ENCODE measurements at regions not wholly inside any gene's neighbourhood (a gene's known extent, or its start where the extent isn't known, plus 50 kb on each side); places are given as distances from the start of the nearest gene placed in this dataset.

- peak; percentile 87 for DNase-seq
- no peak overlapping the region for H2BK12ac ChIP-seq (ENCODE audit: low read length in 2 of 2)
- no peaks in the 10 kb centered on the region for H3K27me3 ChIP-seq (ENCODE audit: control insufficient read depth in 1 of 2, insufficient read depth in 1 of 2, low read length in 2 of 2)
- H2BK120ac ChIP-seq (ENCODE audit: low read depth, low read length), result no peak overlapping the region
- H2BK15ac ChIP-seq (ENCODE audit: low read depth, poor library complexity, severe bottlenecking), result no peak overlapping the region
- no peaks in the 10 kb centered on the region for H3K9me3 ChIP-seq (ENCODE audit: control insufficient read depth, low read length)
- H3K23ac ChIP-seq (ENCODE audit: low read length in 2 of 2), result no peak overlapping the region
- no peaks in the 10 kb centered on the region for H3K4me1 ChIP-seq (ENCODE audit: control insufficient read depth, insufficient read depth, low read depth, low read length)
- no peak overlapping the region for H3K9ac ChIP-seq (ENCODE audit: low read length)
- no peak overlapping the region for H4K91ac ChIP-seq (ENCODE audit: low read length)
- no peak overlapping the region for H3K14ac ChIP-seq (ENCODE audit: low read length in 2 of 2)
- no peak overlapping the region for H2BK5ac ChIP-seq (ENCODE audit: low read depth, low read length, poor library complexity, severe bottlenecking)
- no peak overlapping the region for H3K4me3 ChIP-seq (ENCODE audit: insufficient read depth in 1 of 2, low read depth in 1 of 2, low read length in 2 of 2)
- H3K18ac ChIP-seq (ENCODE audit: low read depth in 1 of 2, low read length in 2 of 2), result no peak overlapping the region
- no peak overlapping the region for H4K8ac ChIP-seq (ENCODE audit: low read length)
- H3K36me3 ChIP-seq (ENCODE audit: control insufficient read depth in 1 of 2, insufficient read depth in 2 of 2, low read depth in 1 of 2, low read length in 2 of 2), result no peaks in the 10 kb centered on the region
- no peaks in the 10 kb centered on the region for H3K79me1 ChIP-seq (replicated peaks; ENCODE audit: low read length, poor library complexity, severe bottlenecking)
- H3K27ac ChIP-seq (ENCODE audit: low read length, poor library complexity, severe bottlenecking), result peak overlapping the region; percentile 2
- no peak overlapping the region for H3K4me2 ChIP-seq (ENCODE audit: low read length, poor library complexity, severe bottlenecking)
- no peak overlapping the region for H2AK5ac ChIP-seq (ENCODE audit: low read length, severe bottlenecking)
- no peak overlapping the region for H3K4ac ChIP-seq (ENCODE audit: low read depth in 1 of 2, low read length in 2 of 2)
- no peak overlapping the region for H2AFZ ChIP-seq (ENCODE audit: low read depth, low read length)
- 0% methylated on average over 3 of the region's 4 CpGs for WGBS
Observed at GRCh38 chr12:60266381-60266852, 670.6 kb downstream of the SLC16A7 start.

- no peaks in the 10 kb centered on the region for H3K79me1 ChIP-seq (replicated peaks; ENCODE audit: low read length, poor library complexity, severe bottlenecking)
- no peaks in the 10 kb centered on the region for H3K36me3 ChIP-seq (ENCODE audit: control insufficient read depth in 1 of 2, insufficient read depth in 2 of 2, low read depth in 1 of 2, low read length in 2 of 2)
- peak overlapping the region in 1 of 2 experiments; percentile 84 for H2BK12ac ChIP-seq (ENCODE audit: low read length in 2 of 2)
- H4K91ac ChIP-seq (ENCODE audit: low read length), result peak overlapping the region; percentile 15
- no peaks in the 10 kb centered on the region for H3K4me1 ChIP-seq (ENCODE audit: control insufficient read depth, insufficient read depth, low read depth, low read length)
- H2AK5ac ChIP-seq (ENCODE audit: low read length, severe bottlenecking), result no peak overlapping the region
- no peak for DNase-seq
- H3K9me3 ChIP-seq (ENCODE audit: control insufficient read depth, low read length), result no peaks in the 10 kb centered on the region
- H3K4ac ChIP-seq (ENCODE audit: low read depth in 1 of 2, low read length in 2 of 2), result no peak overlapping the region
- peak overlapping the region; percentile 52 for H2BK15ac ChIP-seq (ENCODE audit: low read depth, poor library complexity, severe bottlenecking)
- no peaks in the 10 kb centered on the region for H3K27me3 ChIP-seq (ENCODE audit: control insufficient read depth in 1 of 2, insufficient read depth in 1 of 2, low read length in 2 of 2)
- H2BK120ac ChIP-seq (ENCODE audit: low read depth, low read length), result no peak overlapping the region
- no peak overlapping the region for H2AFZ ChIP-seq (ENCODE audit: low read depth, low read length)
- no peak overlapping the region for H3K27ac ChIP-seq (ENCODE audit: low read length, poor library complexity, severe bottlenecking)
- no peak overlapping the region for H2BK5ac ChIP-seq (ENCODE audit: low read depth, low read length, poor library complexity, severe bottlenecking)
- no peak overlapping the region for H4K8ac ChIP-seq (ENCODE audit: low read length)
- no peak overlapping the region for H3K23ac ChIP-seq (ENCODE audit: low read length in 2 of 2)
- no peak overlapping the region for H3K9ac ChIP-seq (ENCODE audit: low read length)
- peak overlapping the region in 1 of 2 experiments; percentile 70 for H3K18ac ChIP-seq (ENCODE audit: low read depth in 1 of 2, low read length in 2 of 2)
- H3K4me2 ChIP-seq (ENCODE audit: low read length, poor library complexity, severe bottlenecking), result no peak overlapping the region
- no peak overlapping the region for H3K4me3 ChIP-seq (ENCODE audit: insufficient read depth in 1 of 2, low read depth in 1 of 2, low read length in 2 of 2)
- 98% methylated on average over 59 of the region's 66 CpGs for WGBS
- H3K14ac ChIP-seq (ENCODE audit: low read length in 2 of 2), result no peak overlapping the region
Observed at GRCh38 chr12:60269611-60270269, 673.9 kb downstream of the SLC16A7 start.

- H2AK5ac ChIP-seq (ENCODE audit: low read length, severe bottlenecking), result no peak overlapping the region
- no peaks in the 10 kb centered on the region for H3K36me3 ChIP-seq (ENCODE audit: control insufficient read depth in 1 of 2, insufficient read depth in 2 of 2, low read depth in 1 of 2, low read length in 2 of 2)
- no peak overlapping the region for H2BK12ac ChIP-seq (ENCODE audit: low read length in 2 of 2)
- no peaks in the 10 kb centered on the region for H3K79me1 ChIP-seq (replicated peaks; ENCODE audit: low read length, poor library complexity, severe bottlenecking)
- 98% methylated on average over 9 of the region's 9 CpGs for WGBS
- no peak overlapping the region for H2BK15ac ChIP-seq (ENCODE audit: low read depth, poor library complexity, severe bottlenecking)
- no peak overlapping the region for H2BK120ac ChIP-seq (ENCODE audit: low read depth, low read length)
- no peak overlapping the region for H3K9ac ChIP-seq (ENCODE audit: low read length)
- no peak overlapping the region for H3K23ac ChIP-seq (ENCODE audit: low read length in 2 of 2)
- no peak overlapping the region for H4K91ac ChIP-seq (ENCODE audit: low read length)
- no peak overlapping the region for H4K8ac ChIP-seq (ENCODE audit: low read length)
- H2AFZ ChIP-seq (ENCODE audit: low read depth, low read length), result no peak overlapping the region
- H3K27ac ChIP-seq (ENCODE audit: low read length, poor library complexity, severe bottlenecking), result no peak overlapping the region
- no peak overlapping the region for H2BK5ac ChIP-seq (ENCODE audit: low read depth, low read length, poor library complexity, severe bottlenecking)
- H3K4me2 ChIP-seq (ENCODE audit: low read length, poor library complexity, severe bottlenecking), result no peak overlapping the region
- no peak overlapping the region for H3K4me3 ChIP-seq (ENCODE audit: insufficient read depth in 1 of 2, low read depth in 1 of 2, low read length in 2 of 2)
- H3K4me1 ChIP-seq (ENCODE audit: control insufficient read depth, insufficient read depth, low read depth, low read length), result no peaks in the 10 kb centered on the region
- H3K9me3 ChIP-seq (ENCODE audit: control insufficient read depth, low read length), result no peaks in the 10 kb centered on the region
- no peak for DNase-seq
- no peak overlapping the region for H3K4ac ChIP-seq (ENCODE audit: low read depth in 1 of 2, low read length in 2 of 2)
- peak overlapping the region in 1 of 2 experiments; percentile 5 for H3K18ac ChIP-seq (ENCODE audit: low read depth in 1 of 2, low read length in 2 of 2)
- H3K27me3 ChIP-seq (ENCODE audit: control insufficient read depth in 1 of 2, insufficient read depth in 1 of 2, low read length in 2 of 2), result no peaks in the 10 kb centered on the region
- H3K14ac ChIP-seq (ENCODE audit: low read length in 2 of 2), result no peak overlapping the region
Observed at GRCh38 chr12:60271816-60272215, 676.0 kb downstream of the SLC16A7 start.

- Histone ChIP-seq H2BK12ac (ENCODE audit: low read length in 2 of 2) (peak overlapping the region in 1 of 2 experiments; percentile 71), H3K4me3 (ENCODE audit: insufficient read depth in 1 of 2, low read depth in 1 of 2, low read length in 2 of 2) (no peak overlapping the region), H3K4me2 (ENCODE audit: low read length, poor library complexity, severe bottlenecking) (no peak overlapping the region), H3K23ac (ENCODE audit: low read length in 2 of 2) (no peak overlapping the region), H3K36me3 (ENCODE audit: control insufficient read depth in 1 of 2, insufficient read depth in 2 of 2, low read depth in 1 of 2, low read length in 2 of 2) (no peaks in the 10 kb centered on the region), H3K27me3 (ENCODE audit: control insufficient read depth in 1 of 2, insufficient read depth in 1 of 2, low read length in 2 of 2) (no peaks in the 10 kb centered on the region), H3K18ac (ENCODE audit: low read depth in 1 of 2, low read length in 2 of 2) (peak overlapping the region in 1 of 2 experiments; percentile 28), H3K9me3 (ENCODE audit: control insufficient read depth, low read length) (no peaks in the 10 kb centered on the region), H2BK15ac (ENCODE audit: low read depth, poor library complexity, severe bottlenecking) (no peak overlapping the region), H3K27ac (ENCODE audit: low read length, poor library complexity, severe bottlenecking) (no peak overlapping the region), H3K9ac (ENCODE audit: low read length) (no peak overlapping the region), H2AFZ (ENCODE audit: low read depth, low read length) (no peak overlapping the region), H2AK5ac (ENCODE audit: low read length, severe bottlenecking) (no peak overlapping the region), H4K8ac (ENCODE audit: low read length) (no peak overlapping the region), H3K4ac (ENCODE audit: low read depth in 1 of 2, low read length in 2 of 2) (no peak overlapping the region), H4K91ac (ENCODE audit: low read length) (no peak overlapping the region), H2BK5ac (ENCODE audit: low read depth, low read length, poor library complexity, severe bottlenecking) (no peak overlapping the region), H3K14ac (ENCODE audit: low read length in 2 of 2) (no peak overlapping the region), H3K79me1 (replicated peaks; ENCODE audit: low read length, poor library complexity, severe bottlenecking) (no peaks in the 10 kb centered on the region), H2BK120ac (ENCODE audit: low read depth, low read length) (no peak overlapping the region), H3K4me1 (ENCODE audit: control insufficient read depth, insufficient read depth, low read depth, low read length) (no peaks in the 10 kb centered on the region)
- DNase-seq, result peak; percentile 31
- 0% methylated on average over 1 of the region's 2 CpGs for WGBS
Observed at GRCh38 chr12:60278209-60278608, 682.4 kb downstream of the SLC16A7 start.

Data from mesenchymal stem cell (in vitro differentiated cells and primary cell).